GM18517 (cell line): ENCODE measurements at regions not wholly inside any gene's neighbourhood (a gene's known extent, or its start where the extent isn't known, plus 50 kb on each side); places are given as distances from the start of the nearest gene placed in this dataset.
A peak's percentile ranks its signal among the peaks of the same experiment; 100 is the strongest.
"Not testable (repeated sequence)": the region's sequence is repeated elsewhere in the genome, so short reads cannot be mapped to it uniquely, and the experiment has no call there.

Experiments used
- ATAC-seq: cut with Tn5 transposase; IDR thresholded peaks from one replicate; pipeline ENCODE4 v1.9.1; 2021; ENCODE audit warnings: mild to moderate bottlenecking, moderate library complexity; ENCODE audit not compliant: unreplicated experiment

GRCh38 chr7:24127930-24128329, 156.1 kb upstream of the NPY start:
- no peak for ATAC-seq

- ATAC-seq = no peak
Measured at GRCh38 chr7:24129597-24129996, 154.4 kb upstream of the NPY start.

GRCh38 chr7:24130631-24131030, 153.4 kb upstream of the NPY start:
- ATAC-seq = no peak

- no peak for ATAC-seq
Measured at GRCh38 chr7:24133691-24134090, 150.3 kb upstream of the NPY start.

DNA sequence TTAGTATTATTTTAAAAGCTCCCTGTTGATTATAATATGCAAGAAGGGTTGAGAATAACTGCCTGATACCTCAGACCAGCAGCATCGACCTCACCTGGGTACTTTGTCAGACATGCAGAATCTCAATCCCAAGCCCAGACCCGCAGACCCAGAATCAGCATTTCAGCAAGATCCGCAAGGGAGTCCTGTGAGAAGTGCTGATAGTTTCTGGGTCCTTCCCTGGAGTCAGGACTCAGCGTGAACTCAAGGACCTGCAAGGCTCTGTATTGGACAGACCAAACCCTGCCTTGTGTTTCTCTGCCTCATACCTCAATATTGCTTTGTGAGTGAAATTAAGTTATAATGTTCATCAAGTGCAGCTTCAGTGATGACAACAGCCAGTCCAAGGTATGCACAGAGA, 149.5 kb upstream of the NPY start:
- ATAC-seq = no peak

DNA sequence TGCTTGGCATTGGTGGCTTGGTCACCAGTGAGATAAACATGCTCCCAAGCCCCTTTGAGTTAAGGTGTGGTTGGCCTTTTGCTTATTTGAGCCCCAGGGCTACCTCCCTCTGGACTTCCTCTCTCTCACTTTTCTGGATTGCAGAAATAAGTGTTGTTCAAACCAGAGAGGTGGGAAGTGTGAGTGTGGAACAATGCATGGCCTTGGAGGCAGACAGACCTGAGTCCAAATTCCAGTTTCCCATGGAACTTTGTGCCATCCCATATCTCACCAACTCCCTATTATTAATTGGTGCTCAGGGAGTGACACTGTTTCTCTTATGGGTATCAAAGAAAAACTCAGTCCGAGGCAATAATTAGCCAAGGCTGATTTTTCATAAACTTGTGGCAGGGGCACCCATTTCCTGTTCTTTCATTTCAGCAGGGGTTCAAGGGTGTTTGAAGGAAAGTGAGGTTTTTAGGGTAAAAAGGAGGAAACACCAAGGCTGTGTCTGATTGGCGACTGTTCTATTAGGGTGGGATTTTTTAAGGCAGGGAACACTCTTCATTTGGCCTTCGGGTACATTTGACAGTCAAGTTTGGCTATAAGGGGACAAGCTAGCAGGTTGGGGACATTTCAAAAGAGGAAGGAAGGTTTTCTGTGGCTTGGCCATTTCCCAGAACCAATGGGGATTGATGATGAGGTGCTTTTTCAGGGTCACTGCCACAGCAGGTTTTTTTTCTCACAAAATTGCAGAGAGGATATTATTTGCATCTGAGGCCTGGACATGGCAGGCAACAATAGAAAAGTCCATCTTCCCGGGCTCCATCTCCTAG, 148.8 kb upstream of the NPY start:
- ATAC-seq = peak; percentile 76

DNA sequence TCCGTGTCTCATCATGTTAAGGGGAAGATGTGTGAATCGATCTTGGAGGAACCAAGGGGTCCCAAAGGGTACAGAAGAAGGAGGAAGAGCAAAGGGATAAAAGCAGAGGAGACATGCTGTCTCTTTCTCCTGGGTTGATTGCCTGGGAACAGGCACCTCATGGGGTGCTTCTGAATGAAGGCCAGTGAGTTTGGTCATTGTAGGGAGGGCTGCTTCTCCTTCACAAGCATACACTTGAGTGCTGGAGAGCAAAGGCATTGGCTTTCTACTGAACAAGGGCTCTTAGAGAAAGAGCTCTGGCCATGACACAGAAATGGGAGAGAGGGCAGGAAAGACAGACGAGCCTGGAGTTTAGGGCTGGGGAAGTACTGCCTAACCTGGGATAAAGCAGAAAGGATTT, 146.7 kb upstream of the NPY start:
- ATAC-seq = no peak

GRCh38 chr7:24138343-24138742, 145.6 kb upstream of the NPY start:
- ATAC-seq = no peak

DNA sequence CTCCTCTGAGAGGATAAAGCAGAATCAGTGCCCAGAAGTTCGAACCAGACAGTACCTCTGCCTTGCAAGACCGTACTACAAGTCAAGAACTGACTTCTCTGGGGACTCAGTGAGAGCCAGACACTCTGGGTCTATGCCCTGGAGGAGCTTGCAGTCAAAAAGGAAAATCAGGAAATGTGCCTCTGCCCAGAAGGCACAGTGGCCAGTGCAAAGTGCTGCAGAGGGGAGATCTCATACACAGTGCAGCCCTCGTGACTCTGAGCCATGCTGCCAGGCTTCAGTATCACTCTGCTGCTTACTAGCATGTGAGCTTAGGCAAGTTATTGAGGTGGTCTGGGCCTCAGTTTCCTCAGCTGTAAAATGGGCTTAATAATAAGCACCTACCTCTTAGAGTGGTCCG, 144.0 kb upstream of the NPY start:
- no peak for ATAC-seq

DNA sequence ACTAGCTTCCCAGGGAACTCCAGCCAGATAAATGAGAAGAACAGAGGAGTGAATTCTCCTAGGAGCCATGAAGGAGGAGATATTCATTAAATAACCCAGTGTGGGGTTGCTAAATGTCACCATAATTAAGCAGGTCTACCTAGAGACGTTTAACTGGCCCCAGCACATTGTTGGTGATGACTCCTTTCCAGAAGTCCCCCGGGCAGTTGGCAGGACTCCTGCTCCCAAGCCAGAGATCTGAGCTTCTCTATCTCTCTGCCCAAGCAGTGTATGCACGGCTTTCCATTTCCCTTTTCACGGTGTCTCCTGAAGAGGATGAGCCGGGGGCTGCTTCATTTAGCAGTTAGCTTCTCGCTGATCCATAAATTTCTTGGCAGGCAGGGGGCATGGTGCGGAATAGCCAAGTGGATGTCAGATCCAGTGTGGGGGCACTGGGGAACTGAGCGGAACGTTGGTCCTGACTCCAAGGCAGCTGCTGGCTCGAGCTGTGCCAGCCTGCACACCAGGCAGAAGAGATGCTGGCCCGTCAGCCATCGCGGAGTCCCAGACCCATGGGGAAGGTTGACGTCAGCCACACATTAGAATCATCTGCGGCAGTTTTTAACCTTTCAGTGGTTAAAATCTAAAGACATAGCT, 142.0 kb upstream of the NPY start:
- no peak for ATAC-seq

- no peak for ATAC-seq
Measured at GRCh38 chr7:24143547-24143946, 140.4 kb upstream of the NPY start.

DNA sequence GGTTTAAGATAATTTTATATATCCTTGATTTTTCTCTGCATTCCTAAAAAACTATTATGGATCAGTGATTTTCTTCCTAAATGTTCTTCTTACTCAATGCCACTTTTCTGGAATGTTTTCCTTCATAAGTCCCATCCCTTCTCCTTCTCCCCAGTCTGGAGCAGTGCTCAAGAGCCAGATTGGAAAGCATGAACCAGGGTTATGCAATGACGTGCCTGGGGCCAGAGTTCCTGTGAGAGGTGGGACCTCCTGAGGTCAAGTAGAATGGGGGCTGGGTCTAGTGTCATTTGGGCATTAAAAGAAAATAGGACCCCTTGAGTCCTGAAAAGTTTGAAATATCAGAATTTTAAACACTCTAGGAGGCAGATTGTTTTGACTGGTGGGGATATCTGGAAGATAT, 132.0 kb upstream of the NPY start:
- no peak for ATAC-seq

- ATAC-seq = no peak
Measured at GRCh38 chr7:24152356-24152755, 131.6 kb upstream of the NPY start.

DNA sequence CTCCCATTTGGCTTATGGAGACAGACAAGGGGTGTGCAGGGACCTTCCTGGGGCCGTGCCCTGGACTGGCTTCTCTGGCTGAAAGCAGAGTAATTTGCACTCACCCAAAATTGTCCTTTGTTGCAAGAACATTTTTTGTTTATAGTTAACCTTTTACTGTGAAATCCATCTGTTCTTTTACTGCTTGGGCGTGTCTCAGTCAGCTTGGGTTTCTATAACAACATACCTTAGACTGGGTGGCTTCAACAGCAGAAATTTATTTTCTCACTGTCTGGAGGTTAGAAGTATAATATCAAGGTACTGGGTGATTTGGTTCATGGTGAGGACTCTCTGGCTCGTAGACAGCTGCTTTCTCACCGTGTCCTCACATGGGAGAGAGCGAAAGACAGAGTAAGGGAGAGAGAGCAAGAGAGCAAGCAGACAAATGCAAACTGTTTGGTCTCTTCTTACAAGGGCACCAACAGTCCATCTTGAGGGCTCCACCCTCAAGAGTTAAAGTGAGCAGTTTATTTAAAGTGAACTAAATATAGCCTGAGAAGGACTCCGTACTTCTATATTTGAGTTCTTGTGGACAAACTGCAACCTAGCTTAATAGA, 131.0 kb upstream of the NPY start:
- ATAC-seq = no peak

DNA sequence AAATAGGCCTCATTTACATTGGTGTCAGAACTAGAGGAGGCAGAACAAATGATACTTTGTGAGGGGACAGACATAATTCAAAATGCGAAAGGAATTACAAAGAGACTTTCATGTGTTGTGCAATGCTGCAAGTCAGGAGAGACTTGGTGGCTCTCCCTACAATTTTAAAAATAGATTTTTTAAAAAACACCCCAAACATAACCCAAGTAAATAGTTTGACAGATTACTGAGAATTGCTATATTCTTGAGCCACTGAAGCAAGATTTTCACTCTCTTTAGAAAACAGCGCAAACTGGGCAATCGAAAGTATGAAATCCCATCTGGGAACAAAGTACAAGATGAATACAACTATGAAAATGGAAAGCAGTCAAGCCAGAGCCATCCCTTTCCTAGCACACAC, 126.3 kb upstream of the NPY start:
- no peak for ATAC-seq

DNA sequence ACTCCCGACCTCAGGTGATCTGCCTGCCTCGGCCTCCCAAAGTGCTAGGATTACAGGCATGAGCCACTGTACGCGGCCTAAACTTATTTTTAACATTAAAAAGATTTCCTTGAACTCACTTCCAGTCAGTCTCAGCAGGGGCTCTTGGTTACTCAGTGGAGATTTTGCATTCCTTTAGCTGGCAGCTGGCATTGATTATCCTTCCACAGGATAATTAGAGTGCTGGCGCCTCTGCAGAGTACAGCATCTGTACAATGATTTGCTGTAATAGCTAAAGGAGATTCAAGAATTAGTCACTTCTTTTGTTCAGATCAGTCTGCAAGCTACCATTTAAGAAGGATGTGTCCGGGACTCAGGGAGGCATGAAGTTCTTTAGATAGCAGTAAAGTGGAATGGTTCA, 125.0 kb upstream of the NPY start:
- ATAC-seq = no peak

GRCh38 chr7:24164401-24164800, 119.6 kb upstream of the NPY start:
- ATAC-seq = no peak

DNA sequence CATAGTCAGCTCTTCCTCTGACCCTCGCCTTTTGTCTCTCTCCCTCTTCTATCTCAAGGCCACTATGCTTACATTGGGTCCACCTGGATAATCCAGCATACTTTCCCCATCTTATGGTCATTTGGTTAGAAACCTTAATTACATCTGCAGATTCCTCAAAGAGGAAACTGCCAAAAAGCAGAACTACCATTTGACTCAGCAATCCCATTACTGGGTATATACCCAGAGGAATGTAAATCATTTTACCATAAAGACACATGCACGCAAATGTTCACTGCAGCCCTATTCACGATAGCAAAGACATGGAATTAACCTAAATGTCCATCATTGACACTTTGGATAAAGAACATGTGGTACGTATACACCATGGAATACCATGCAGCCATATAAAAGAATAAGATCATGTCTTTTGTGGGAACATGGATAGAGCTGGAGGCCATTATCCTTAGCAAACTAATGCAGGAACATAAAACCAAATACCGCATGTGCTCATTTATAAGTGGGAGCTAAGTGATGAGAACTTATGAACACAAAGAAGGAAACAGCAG, 114.8 kb upstream of the NPY start:
- ATAC-seq = no peak

DNA sequence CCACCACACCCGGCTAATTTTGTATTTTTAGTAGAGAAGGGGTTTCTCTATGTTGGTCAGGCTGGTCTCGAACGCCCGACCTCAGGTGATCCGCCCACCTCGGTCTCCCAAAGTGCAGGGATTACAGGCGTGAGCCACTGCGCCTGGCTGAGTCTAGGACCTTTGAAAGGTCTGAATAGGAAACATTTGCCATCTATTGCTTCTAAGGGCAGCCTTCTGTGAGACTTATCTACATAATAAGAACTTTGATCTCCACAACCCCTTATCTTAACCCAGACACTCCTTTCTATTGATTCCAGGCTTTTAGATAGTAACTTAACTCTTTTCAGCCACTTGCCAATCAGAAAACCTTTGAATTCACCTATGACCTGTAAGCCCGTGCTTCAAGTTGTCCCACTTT, 112.0 kb upstream of the NPY start:
- ATAC-seq = not testable (repeated sequence)

DNA sequence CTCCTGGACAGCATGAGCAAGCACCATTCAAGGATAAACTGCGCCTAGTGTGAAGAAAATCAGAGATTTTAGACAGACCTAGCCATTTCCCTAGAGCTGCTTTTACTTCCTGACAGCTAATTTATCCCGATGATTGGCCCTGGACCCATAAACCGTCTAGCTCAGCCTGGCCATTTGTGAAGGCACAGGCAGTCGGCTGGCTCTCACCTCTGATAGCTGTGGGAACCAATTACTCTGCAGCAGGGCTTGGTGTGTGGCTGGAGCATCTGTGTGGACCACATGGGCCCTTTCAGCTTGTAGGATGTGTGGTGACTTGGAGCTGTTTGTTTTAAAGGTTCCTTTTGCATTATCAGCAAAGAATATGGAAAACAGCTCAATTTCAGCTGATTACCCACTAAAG, 111.1 kb upstream of the NPY start:
- no peak for ATAC-seq

GRCh38 chr7:24175603-24176002, 108.4 kb upstream of the NPY start:
- no peak for ATAC-seq
